HepG2 (cell line): ENCODE measurements at regions not wholly inside any gene's neighbourhood (a gene's known extent, or its start where the extent isn't known, plus 50 kb on each side); places are given as distances from the start of the nearest gene placed in this dataset.

ENCODE experiments used
- AGO2 ChIP-seq: fragments of 200-400 bp; formaldehyde crosslinking; optimal IDR thresholded peaks from 2 replicates; pipeline ENCODE3; 2017; ENCODE audit warnings: mild to moderate bottlenecking, low read depth, low read length, moderate library complexity
- EZH2 ChIP-seq: conservative IDR thresholded peaks from 2 replicates; pipeline ENCODE4 v1.6.1; 2012; ENCODE audit warnings: mild to moderate bottlenecking, low read depth, low read length, moderate library complexity
- HDAC2 ChIP-seq: sonication (generic); formaldehyde crosslinking; IDR thresholded peaks from 2 replicates; pipeline ENCODE4 v1.4.0; 2020; ENCODE audit warnings: missing genetic modification reagents
- NKX3-1 ChIP-seq: sonication (generic); formaldehyde crosslinking; IDR thresholded peaks from 2 replicates; pipeline ENCODE4 v1.5.0; 2020; ENCODE audit warnings: missing genetic modification reagents
- PHF21A ChIP-seq: sonication (generic); formaldehyde crosslinking; IDR thresholded peaks from 2 replicates; pipeline ENCODE4 v1.5.0; 2020; ENCODE audit warnings: mild to moderate bottlenecking, missing genetic modification reagents
- RNF2 ChIP-seq: fragments of 450-650 bp; conservative IDR thresholded peaks from 2 replicates; pipeline ENCODE4 v1.6.1; 2016; ENCODE audit warnings: low read depth
- RXRB ChIP-seq: IDR thresholded peaks from 2 replicates; pipeline ENCODE4 v1.6.1; 2016; ENCODE audit warnings: borderline replicate concordance, missing genetic modification reagents, missing compliant biosample characterization
- SALL2 ChIP-seq: sonication (generic); formaldehyde crosslinking; IDR thresholded peaks from 2 replicates; pipeline ENCODE4 v1.8.1; 2023; ENCODE audit warnings: mild to moderate bottlenecking, missing genetic modification reagents, inconsistent platforms
- STAG1 ChIP-seq: sonication (generic); formaldehyde crosslinking; IDR thresholded peaks from 2 replicates; pipeline ENCODE4 v1.4.0; 2020; ENCODE audit warnings: missing genetic modification reagents
- TCF7L2 ChIP-seq: IDR thresholded peaks from 2 replicates; pipeline ENCODE4 v1.6.1; 2011; ENCODE audit warnings: mild to moderate bottlenecking, low read depth, low read length, moderate library complexity
- ZEB1 ChIP-seq: IDR thresholded peaks from 2 replicates; pipeline ENCODE4 v1.6.1; 2012; ENCODE audit warnings: mild to moderate bottlenecking, low read depth, inconsistent platforms; ENCODE audit not compliant: insufficient replicate concordance
- ZNF101 ChIP-seq: sonication (generic); formaldehyde crosslinking; IDR thresholded peaks from 2 replicates; pipeline ENCODE4 v1.4.0; 2020; ENCODE audit warnings: mild to moderate bottlenecking, low read depth, missing genetic modification reagents, borderline replicate concordance
- ZNF138 ChIP-seq: sonication (generic); formaldehyde crosslinking; IDR thresholded peaks from 2 replicates; pipeline ENCODE4 v1.5.0; 2020; ENCODE audit warnings: mild to moderate bottlenecking, low read depth, missing genetic modification reagents
- ZNF143 ChIP-seq: sonication (generic); formaldehyde crosslinking; IDR thresholded peaks from 2 replicates; pipeline ENCODE4 v1.4.0; 2020; ENCODE audit warnings: missing genetic modification reagents
- ZNF180 ChIP-seq: sonication (generic); formaldehyde crosslinking; IDR thresholded peaks from 2 replicates; pipeline ENCODE4 v1.4.0; 2020; ENCODE audit warnings: low read depth, missing genetic modification reagents, borderline replicate concordance
- ZNF619 ChIP-seq: sonication (generic); formaldehyde crosslinking; IDR thresholded peaks from 2 replicates; pipeline ENCODE4 v1.4.0; 2020; ENCODE audit warnings: mild to moderate bottlenecking, missing genetic modification reagents
- ZNF644 ChIP-seq: IDR thresholded peaks from 2 replicates; pipeline ENCODE4 v1.6.1; 2016; ENCODE audit warnings: low read depth
- ZNF749 ChIP-seq: sonication (generic); formaldehyde crosslinking; IDR thresholded peaks from 2 replicates; pipeline ENCODE4 v1.8.0; 2022; ENCODE audit warnings: mild to moderate bottlenecking, missing genetic modification reagents, moderate library complexity, borderline replicate concordance
- ZNF891 ChIP-seq: sonication (generic); formaldehyde crosslinking; IDR thresholded peaks from 2 replicates; pipeline ENCODE4 v1.5.0; 2020; ENCODE audit warnings: mild to moderate bottlenecking, missing genetic modification reagents
- TF ChIP-seq, protein P1 (sequence below), 2 experiments: sonication (generic) in 1 of 2; formaldehyde crosslinking in 1 of 2; IDR thresholded peaks; 2 replicates each; pipeline versions ENCODE4 v1.4.0 to v1.6.1; 2016 to 2020; ENCODE audit warnings: borderline replicate concordance in 1 of 2, low read depth in 1 of 2, mild to moderate bottlenecking in 1 of 2, missing genetic modification reagents in 1 of 2
- TF ChIP-seq, protein P2 (sequence below): IDR thresholded peaks from 2 replicates; pipeline ENCODE4 v1.6.1; 2018; ENCODE audit warnings: missing genetic modification reagents, mild to moderate bottlenecking, missing compliant biosample characterization
- TF ChIP-seq, protein P3 (sequence below): sonication (generic); formaldehyde crosslinking; IDR thresholded peaks from 2 replicates; pipeline ENCODE4 v1.5.1; 2020; ENCODE audit warnings: missing genetic modification reagents, mild to moderate bottlenecking, borderline replicate concordance

DNA sequence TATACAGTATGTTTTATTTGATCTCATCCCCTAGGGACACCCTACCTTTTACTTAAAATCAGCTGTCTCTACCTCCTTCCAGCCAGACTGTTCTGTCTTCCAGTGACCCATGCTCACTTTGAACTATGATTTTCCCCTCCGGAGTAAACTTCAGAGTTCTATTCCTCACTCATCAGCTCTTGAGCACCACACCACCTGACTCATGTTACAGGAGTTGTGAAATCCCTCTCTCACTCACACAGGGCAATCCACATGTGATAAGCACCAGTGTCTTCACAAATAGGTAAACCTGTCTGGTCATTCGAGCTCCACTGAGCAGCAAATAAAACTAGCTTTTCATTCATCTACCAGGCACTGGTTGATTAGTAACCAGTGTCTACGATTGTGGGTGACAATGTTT is 177.3 kb upstream of the BMP4 start (continued):
- TF ChIP-seq ZNF891 (no peak), STAG1 (CRISPR knock-in tag) (peak; percentile 47), ZNF619 (no peak), ZNF749 (CRISPR knock-in tag) (no peak), SALL2 (CRISPR knock-in tag) (no peak), NKX3-1 (peak; percentile 81; the same call in 1 of the 2 replicates), ZNF644 (CRISPR knock-in tag) (peak; percentile 94), TCF7L2 (no peak), RNF2 (no peak), ZNF138 (CRISPR knock-in tag) (no peak), ZNF101 (no peak), ZNF143 (CRISPR knock-in tag) (no peak), HDAC2 (CRISPR knock-in tag) (peak; percentile 98), AGO2 (no peak), ZEB1 (no peak), EZH2 (no peak), ZNF180 (no peak), RXRB (peak; percentile 92), PHF21A (CRISPR knock-in tag) (peak; percentile 85)
- TF ChIP-seq, protein P1, sequence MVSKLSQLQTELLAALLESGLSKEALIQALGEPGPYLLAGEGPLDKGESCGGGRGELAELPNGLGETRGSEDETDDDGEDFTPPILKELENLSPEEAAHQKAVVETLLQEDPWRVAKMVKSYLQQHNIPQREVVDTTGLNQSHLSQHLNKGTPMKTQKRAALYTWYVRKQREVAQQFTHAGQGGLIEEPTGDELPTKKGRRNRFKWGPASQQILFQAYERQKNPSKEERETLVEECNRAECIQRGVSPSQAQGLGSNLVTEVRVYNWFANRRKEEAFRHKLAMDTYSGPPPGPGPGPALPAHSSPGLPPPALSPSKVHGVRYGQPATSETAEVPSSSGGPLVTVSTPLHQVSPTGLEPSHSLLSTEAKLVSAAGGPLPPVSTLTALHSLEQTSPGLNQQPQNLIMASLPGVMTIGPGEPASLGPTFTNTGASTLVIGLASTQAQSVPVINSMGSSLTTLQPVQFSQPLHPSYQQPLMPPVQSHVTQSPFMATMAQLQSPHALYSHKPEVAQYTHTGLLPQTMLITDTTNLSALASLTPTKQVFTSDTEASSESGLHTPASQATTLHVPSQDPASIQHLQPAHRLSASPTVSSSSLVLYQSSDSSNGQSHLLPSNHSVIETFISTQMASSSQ (IDR thresholded peaks at IDR 0.05; ENCODE audit: low read depth): peak; percentile 79
- TF ChIP-seq, protein P1 (CRISPR knock-in tag; IDR thresholded peaks at IDR 0.05; ENCODE audit: borderline replicate concordance): peak; percentile 93
- TF ChIP-seq, protein P2, sequence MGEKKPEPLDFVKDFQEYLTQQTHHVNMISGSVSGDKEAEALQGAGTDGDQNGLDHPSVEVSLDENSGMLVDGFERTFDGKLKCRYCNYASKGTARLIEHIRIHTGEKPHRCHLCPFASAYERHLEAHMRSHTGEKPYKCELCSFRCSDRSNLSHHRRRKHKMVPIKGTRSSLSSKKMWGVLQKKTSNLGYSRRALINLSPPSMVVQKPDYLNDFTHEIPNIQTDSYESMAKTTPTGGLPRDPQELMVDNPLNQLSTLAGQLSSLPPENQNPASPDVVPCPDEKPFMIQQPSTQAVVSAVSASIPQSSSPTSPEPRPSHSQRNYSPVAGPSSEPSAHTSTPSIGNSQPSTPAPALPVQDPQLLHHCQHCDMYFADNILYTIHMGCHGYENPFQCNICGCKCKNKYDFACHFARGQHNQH (CRISPR knock-in tag): peak; percentile 92
- TF ChIP-seq, protein P3, sequence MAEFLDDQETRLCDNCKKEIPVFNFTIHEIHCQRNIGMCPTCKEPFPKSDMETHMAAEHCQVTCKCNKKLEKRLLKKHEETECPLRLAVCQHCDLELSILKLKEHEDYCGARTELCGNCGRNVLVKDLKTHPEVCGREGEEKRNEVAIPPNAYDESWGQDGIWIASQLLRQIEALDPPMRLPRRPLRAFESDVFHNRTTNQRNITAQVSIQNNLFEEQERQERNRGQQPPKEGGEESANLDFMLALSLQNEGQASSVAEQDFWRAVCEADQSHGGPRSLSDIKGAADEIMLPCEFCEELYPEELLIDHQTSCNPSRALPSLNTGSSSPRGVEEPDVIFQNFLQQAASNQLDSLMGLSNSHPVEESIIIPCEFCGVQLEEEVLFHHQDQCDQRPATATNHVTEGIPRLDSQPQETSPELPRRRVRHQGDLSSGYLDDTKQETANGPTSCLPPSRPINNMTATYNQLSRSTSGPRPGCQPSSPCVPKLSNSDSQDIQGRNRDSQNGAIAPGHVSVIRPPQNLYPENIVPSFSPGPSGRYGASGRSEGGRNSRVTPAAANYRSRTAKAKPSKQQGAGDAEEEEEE (CRISPR knock-in tag): no peak
